H9 (cell line): ENCODE measurements at regions not wholly inside any gene's neighbourhood (a gene's known extent, or its start where the extent isn't known, plus 50 kb on each side); places are given as distances from the start of the nearest gene placed in this dataset.

Source experiments
- DNase-seq: peaks from one replicate; pipeline ENCODE4 v3.0.0-alpha.2; 2017
- H2AFZ ChIP-seq: one replicate; pipeline ENCODE4 v1.6.1; 2013; ENCODE audit warnings: mild to moderate bottlenecking, low read length, control low read depth, moderate library complexity
- H2AK5ac ChIP-seq: 2 replicates; pipeline ENCODE4 v1.6.1; 2013; ENCODE audit warnings: low read length, control low read depth, mixed read lengths; ENCODE audit not compliant: insufficient read length
- H2BK120ac ChIP-seq: one replicate; pipeline ENCODE4 v1.6.1; 2013; ENCODE audit warnings: low read depth, mild to moderate bottlenecking, low read length, control low read depth, inconsistent platforms; ENCODE audit not compliant: poor library complexity, severe bottlenecking
- H2BK12ac ChIP-seq: 2 replicates; pipeline ENCODE4 v1.6.1; 2013; ENCODE audit warnings: low read length, control low read depth, mixed read lengths, low read depth; ENCODE audit not compliant: insufficient read length
- H2BK15ac ChIP-seq: 2 replicates; pipeline ENCODE4 v1.6.1; 2013; ENCODE audit warnings: low read depth, low read length, control low read depth
- H2BK20ac ChIP-seq: one replicate; pipeline ENCODE4 v1.6.1; 2013; ENCODE audit warnings: low read depth, mild to moderate bottlenecking, low read length, control low read depth, inconsistent platforms; ENCODE audit not compliant: poor library complexity, severe bottlenecking
- H2BK5ac ChIP-seq: 2 replicates; pipeline ENCODE4 v1.6.1; 2013; ENCODE audit warnings: low read length, control low read depth, mixed read lengths; ENCODE audit not compliant: insufficient read length
- H3K14ac ChIP-seq: 2 replicates; pipeline ENCODE4 v1.6.1; 2013; ENCODE audit warnings: low read length, control low read depth; ENCODE audit not compliant: insufficient read depth
- H3K18ac ChIP-seq: 2 replicates; pipeline ENCODE4 v1.6.1; 2013; ENCODE audit warnings: low read depth, mild to moderate bottlenecking, mixed read lengths, low read length, control low read depth; ENCODE audit not compliant: insufficient read length
- H3K23ac ChIP-seq: 2 replicates; pipeline ENCODE4 v1.6.1; 2013; ENCODE audit warnings: low read length, control low read depth, mixed read lengths, low read depth; ENCODE audit not compliant: insufficient read length
- H3K23me2 ChIP-seq: 2 replicates; pipeline ENCODE4 v1.6.1; 2013; ENCODE audit warnings: low read depth, mild to moderate bottlenecking, mixed read lengths, low read length, control low read depth; ENCODE audit not compliant: insufficient read length, poor library complexity, severe bottlenecking
- H3K27ac ChIP-seq: 2 replicates; pipeline ENCODE4 v1.5.1; 2013; ENCODE audit warnings: low read length, control low read depth, mixed read lengths, low read depth; ENCODE audit not compliant: insufficient read length
- H3K27me3 ChIP-seq: 2 replicates; pipeline ENCODE4 v1.6.1; 2013; ENCODE audit warnings: low read length, control low read depth, inconsistent platforms; ENCODE audit not compliant: insufficient read depth
- H3K4ac ChIP-seq: 2 replicates; pipeline ENCODE4 v1.6.1; 2013; ENCODE audit warnings: low read depth, mild to moderate bottlenecking, control low read depth, inconsistent platforms, low read length, moderate library complexity
- H3K4me1 ChIP-seq: 2 replicates; pipeline ENCODE4 v1.6.1; 2013; ENCODE audit warnings: low read length, control low read depth, inconsistent platforms; ENCODE audit not compliant: insufficient read depth
- H3K4me2 ChIP-seq: 2 replicates; pipeline ENCODE4 v1.6.1; 2013; ENCODE audit warnings: low read length, control low read depth, mixed read lengths; ENCODE audit not compliant: insufficient read length, insufficient read depth
- H3K56ac ChIP-seq: 2 replicates; pipeline ENCODE4 v1.6.1; 2013; ENCODE audit warnings: low read depth, mild to moderate bottlenecking, mixed read lengths, low read length, control low read depth; ENCODE audit not compliant: insufficient read length
- H3K79me1 ChIP-seq: 2 replicates; pipeline ENCODE4 v1.6.1; 2013; ENCODE audit warnings: low read depth, mild to moderate bottlenecking, moderate library complexity, low read length, control low read depth, inconsistent platforms; ENCODE audit not compliant: insufficient read depth, poor library complexity, severe bottlenecking
- H3K79me2 ChIP-seq: 2 replicates; pipeline ENCODE4 v1.6.1; 2013; ENCODE audit warnings: low read length, control low read depth, inconsistent platforms; ENCODE audit not compliant: insufficient read depth
- H3K9ac ChIP-seq: 2 replicates; pipeline ENCODE4 v1.6.1; 2013; ENCODE audit warnings: low read length, control low read depth, mixed read lengths; ENCODE audit not compliant: insufficient read length; ENCODE audit errors: extremely low read depth
- H3K9me3 ChIP-seq: one replicate; pipeline ENCODE4 v1.6.1; 2013; ENCODE audit warnings: low read depth, low read length, inconsistent platforms; ENCODE audit not compliant: control insufficient read depth
- H3T11ph ChIP-seq: one replicate; pipeline ENCODE4 v1.6.1; 2013; ENCODE audit warnings: mild to moderate bottlenecking, low read length, control low read depth, inconsistent platforms
- H4K20me1 ChIP-seq: one replicate; pipeline ENCODE4 v1.6.1; 2013; ENCODE audit not compliant: control insufficient read depth, insufficient read length, insufficient read depth
- H4K5ac ChIP-seq: 2 replicates; pipeline ENCODE4 v1.6.1; 2013; ENCODE audit warnings: low read depth, mild to moderate bottlenecking, mixed read lengths, low read length, control low read depth; ENCODE audit not compliant: insufficient read length
- H4K8ac ChIP-seq: replicated peaks from 2 replicates; pipeline ENCODE4 v1.6.1; 2013; ENCODE audit warnings: low read length, control low read depth, mixed read lengths, low read depth; ENCODE audit not compliant: insufficient read length
- H4K91ac ChIP-seq: 2 replicates; pipeline ENCODE4 v1.6.1; 2013; ENCODE audit warnings: low read depth, mild to moderate bottlenecking, moderate library complexity, mixed read lengths, low read length, control low read depth; ENCODE audit not compliant: insufficient read length
- H3K27ac Mint-ChIP-seq, 3 experiments: 2 replicates in 2 of 3; 3 replicates in 1 of 3; pipeline ENCODE4 v1.8.0; 2020 to 2021; ENCODE audit warnings: mixed read lengths in 3 of 3, mild to moderate bottlenecking in 1 of 3, moderate library complexity in 1 of 3
- H3K27me3 Mint-ChIP-seq: 2 replicates; pipeline ENCODE4 v1.8.0; 2021; ENCODE audit warnings: low read depth, mild to moderate bottlenecking, moderate library complexity, mixed read lengths
- H3K36me3 Mint-ChIP-seq, 3 experiments: 2 replicates in 2 of 3; 3 replicates in 1 of 3; pipeline ENCODE4 v1.8.0; 2020 to 2021; ENCODE audit warnings: low read depth in 3 of 3, mixed read lengths in 3 of 3; ENCODE audit not compliant: insufficient read depth in 1 of 3
- H3K4me1 Mint-ChIP-seq, 2 experiments: 2 replicates each; pipeline ENCODE4 v1.8.0; 2020; ENCODE audit warnings: mixed read lengths in 2 of 2
- H3K4me3 Mint-ChIP-seq, 2 experiments: 2 replicates in 1 of 2; 3 replicates in 1 of 2; pipeline ENCODE4 v1.8.0; 2020 to 2021; ENCODE audit warnings: mild to moderate bottlenecking in 2 of 2, mixed read lengths in 2 of 2, moderate library complexity in 1 of 2
- H3K9me3 Mint-ChIP-seq, 2 experiments: 2 replicates in 1 of 2; 3 replicates in 1 of 2; pipeline ENCODE4 v1.8.0; 2020; ENCODE audit warnings: mild to moderate bottlenecking in 2 of 2, mixed read lengths in 2 of 2, moderate library complexity in 1 of 2
- WGBS: extraction: QIAGEN DNeasy Blood & Tissue Kit; methylation state at CpG from one replicate; pipeline ENCODE4 v1.1.7; 2013; ENCODE audit warnings: missing lambda C conversion rate, low lambda C conversion rate, mixed read lengths; ENCODE audit not compliant: insufficient read length; ENCODE audit errors: extremely low coverage; 5-methylcytosine and 5-hydroxymethylcytosine counted together
- TF ChIP-seq, protein P1 (sequence below): fragments of 200-600 bp; sonication (generic); conservative IDR thresholded peaks from 3 replicates; pipeline ENCODE4 v1.8.0; 2021; ENCODE audit warnings: antibody characterized with exemption, mild to moderate bottlenecking

DNA sequence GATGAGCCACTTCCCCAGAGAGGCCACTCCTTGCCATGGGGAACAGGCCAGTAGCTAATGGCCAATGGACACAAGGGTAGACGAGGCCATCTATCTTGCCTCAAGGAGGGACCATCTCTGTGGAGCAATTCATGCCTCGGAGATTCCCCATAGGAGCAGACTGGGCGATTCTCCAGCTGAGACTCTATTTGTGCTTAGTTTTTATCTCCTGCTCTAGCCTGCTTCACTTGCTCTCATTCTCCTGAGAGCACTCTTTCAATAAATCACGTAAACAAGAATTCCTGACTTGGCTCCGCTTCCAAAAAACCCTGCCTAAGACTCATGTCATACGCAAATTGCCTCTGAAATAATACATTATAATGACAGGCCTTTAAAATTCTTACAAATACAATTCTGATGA is 396.4 kb upstream of the USP15 start:
- H3K27me3 ChIP-seq, result no peaks in the 10 kb centered on the region
- no peaks in the 10 kb centered on the region for H3K9me3 ChIP-seq
- DNase-seq, result no peak
- no peak overlapping the region for H2BK12ac ChIP-seq
- no peak overlapping the region for H2AFZ ChIP-seq
- no peak overlapping the region for H3K56ac ChIP-seq
- no peak overlapping the region for H4K91ac ChIP-seq
- H3K23me2 ChIP-seq, result no peaks in the 10 kb centered on the region
- no peak overlapping the region for H3K18ac ChIP-seq
- TF ChIP-seq, protein P1, sequence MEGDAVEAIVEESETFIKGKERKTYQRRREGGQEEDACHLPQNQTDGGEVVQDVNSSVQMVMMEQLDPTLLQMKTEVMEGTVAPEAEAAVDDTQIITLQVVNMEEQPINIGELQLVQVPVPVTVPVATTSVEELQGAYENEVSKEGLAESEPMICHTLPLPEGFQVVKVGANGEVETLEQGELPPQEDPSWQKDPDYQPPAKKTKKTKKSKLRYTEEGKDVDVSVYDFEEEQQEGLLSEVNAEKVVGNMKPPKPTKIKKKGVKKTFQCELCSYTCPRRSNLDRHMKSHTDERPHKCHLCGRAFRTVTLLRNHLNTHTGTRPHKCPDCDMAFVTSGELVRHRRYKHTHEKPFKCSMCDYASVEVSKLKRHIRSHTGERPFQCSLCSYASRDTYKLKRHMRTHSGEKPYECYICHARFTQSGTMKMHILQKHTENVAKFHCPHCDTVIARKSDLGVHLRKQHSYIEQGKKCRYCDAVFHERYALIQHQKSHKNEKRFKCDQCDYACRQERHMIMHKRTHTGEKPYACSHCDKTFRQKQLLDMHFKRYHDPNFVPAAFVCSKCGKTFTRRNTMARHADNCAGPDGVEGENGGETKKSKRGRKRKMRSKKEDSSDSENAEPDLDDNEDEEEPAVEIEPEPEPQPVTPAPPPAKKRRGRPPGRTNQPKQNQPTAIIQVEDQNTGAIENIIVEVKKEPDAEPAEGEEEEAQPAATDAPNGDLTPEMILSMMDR, result no peak
- no peak overlapping the region for H2BK20ac ChIP-seq
- H2BK5ac ChIP-seq, result no peak overlapping the region
- no peak overlapping the region for H3K27ac ChIP-seq
- H3K14ac ChIP-seq, result no peak overlapping the region
- H3K79me2 ChIP-seq, result no peaks in the 10 kb centered on the region
- no peaks in the 10 kb centered on the region for H3K27me3 Mint-ChIP-seq
- H4K5ac ChIP-seq, result no peak overlapping the region
- H3K23ac ChIP-seq, result no peak overlapping the region
- H2BK15ac ChIP-seq, result no peak overlapping the region
- no peaks in the 10 kb centered on the region for H3K36me3 Mint-ChIP-seq
- H3K4me1 Mint-ChIP-seq, result no peaks in the 10 kb centered on the region
- H3K4me1 ChIP-seq, result no peaks in the 10 kb centered on the region
- H4K20me1 ChIP-seq, result no peaks in the 10 kb centered on the region
- H2BK120ac ChIP-seq, result no peak overlapping the region
- no peak overlapping the region for H3K9ac ChIP-seq
- no peak overlapping the region for H3K4ac ChIP-seq
- H2AK5ac ChIP-seq, result no peak overlapping the region
- H4K8ac ChIP-seq, result no peak overlapping the region
- no peak overlapping the region for H3K27ac Mint-ChIP-seq
- no peaks in the 10 kb centered on the region for H3K79me1 ChIP-seq
- no peak overlapping the region for H3T11ph ChIP-seq
- no peaks in the 10 kb centered on the region for H3K9me3 Mint-ChIP-seq
- WGBS, result no CpG with 5 or more reads among the region's 6 CpGs
- no peak overlapping the region for H3K4me2 ChIP-seq
- no peak overlapping the region for H3K4me3 Mint-ChIP-seq
